HEK293 (cell line): ENCODE measurements at regions not wholly inside any gene's neighbourhood (a gene's known extent, or its start where the extent isn't known, plus 50 kb on each side); places are given as distances from the start of the nearest gene placed in this dataset.

ENCODE experiments used
- OVOL3 ChIP-seq: fragments of 450-650 bp; formaldehyde crosslinking; IDR thresholded peaks from 2 replicates; pipeline ENCODE4 v1.5.1; 2016; ENCODE audit warnings: missing biosample characterization, missing genetic modification characterization
- SCRT1 ChIP-seq: fragments of 450-650 bp; formaldehyde crosslinking; IDR thresholded peaks from 2 replicates; pipeline ENCODE4 v1.5.1; 2016; ENCODE audit warnings: missing biosample characterization, missing genetic modification characterization, borderline replicate concordance
- ZNF580 ChIP-seq: fragments of 450-650 bp; formaldehyde crosslinking; IDR thresholded peaks from 2 replicates; pipeline ENCODE4 v1.5.1; 2016; ENCODE audit warnings: missing biosample characterization, missing genetic modification characterization

GRCh38 chr16:63530208-63530607, 1494.0 kb upstream of the CDH8 start:
- no peak for TF ChIP-seq OVOL3 (tag by site-specific recombination)
- TF ChIP-seq ZNF580 (tag by site-specific recombination) = no peak
- TF ChIP-seq SCRT1 (tag by site-specific recombination) = no peak
